T-helper 2 cell (primary cell): ENCODE measurements at regions not wholly inside any gene's neighbourhood (a gene's known extent, or its start where the extent isn't known, plus 50 kb on each side); places are given as distances from the start of the nearest gene placed in this dataset.

Source experiments
- DNase-seq, 5 experiments: peaks; one replicate each; pipeline versions ENCODE4 v3.0.0 to v3.0.0-alpha.2; 2012 to 2022

DNA sequence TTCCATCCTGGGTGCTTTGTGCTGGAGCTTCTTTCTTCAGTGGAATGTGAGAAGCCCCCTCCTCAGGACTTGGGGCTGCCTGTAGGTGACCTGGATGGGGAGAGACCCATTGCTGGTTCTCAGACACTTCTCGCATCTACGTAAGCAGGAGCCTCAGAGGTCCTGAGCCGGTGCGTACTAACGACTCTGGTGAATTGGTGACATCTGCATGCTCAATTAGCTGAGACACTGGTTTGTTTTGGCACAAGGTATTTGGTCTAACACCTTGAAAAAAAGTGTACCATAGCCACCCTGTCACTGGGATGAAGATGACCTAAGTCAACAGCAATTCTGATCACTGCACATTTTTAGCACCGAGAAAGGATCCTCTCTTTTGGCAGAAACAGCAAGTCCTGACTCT is 57.7 kb downstream of the LRRC30 start:
- no peak for DNase-seq

GRCh38 chr18:7290077-7290476 is 59.2 kb downstream of the LRRC30 start:
- DNase-seq, result no peak

GRCh38 chr18:7291046-7291445 is 60.2 kb downstream of the LRRC30 start:
- DNase-seq, result no peak

DNA sequence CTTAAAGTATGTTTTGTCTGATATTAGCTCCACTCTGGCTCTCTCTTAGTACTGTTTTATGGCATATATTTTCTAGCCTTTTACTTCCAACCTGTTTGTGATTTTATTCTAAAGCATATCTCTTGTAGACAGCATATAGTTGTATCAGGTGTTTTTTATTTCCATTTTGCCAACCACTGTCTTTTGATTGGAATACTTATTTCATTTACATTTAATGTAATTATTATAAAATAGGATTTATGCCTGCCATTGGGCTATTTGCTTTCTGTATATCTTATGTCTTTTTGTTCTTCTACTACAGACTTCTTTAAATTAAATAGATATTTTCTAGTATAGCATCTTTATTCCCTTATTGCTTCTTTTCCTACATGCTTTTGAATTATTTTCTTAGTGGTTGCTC is 67.3 kb downstream of the LRRC30 start:
- DNase-seq, result no peak

GRCh38 chr18:7301094-7301493 is 70.2 kb downstream of the LRRC30 start:
- no peak for DNase-seq

DNA sequence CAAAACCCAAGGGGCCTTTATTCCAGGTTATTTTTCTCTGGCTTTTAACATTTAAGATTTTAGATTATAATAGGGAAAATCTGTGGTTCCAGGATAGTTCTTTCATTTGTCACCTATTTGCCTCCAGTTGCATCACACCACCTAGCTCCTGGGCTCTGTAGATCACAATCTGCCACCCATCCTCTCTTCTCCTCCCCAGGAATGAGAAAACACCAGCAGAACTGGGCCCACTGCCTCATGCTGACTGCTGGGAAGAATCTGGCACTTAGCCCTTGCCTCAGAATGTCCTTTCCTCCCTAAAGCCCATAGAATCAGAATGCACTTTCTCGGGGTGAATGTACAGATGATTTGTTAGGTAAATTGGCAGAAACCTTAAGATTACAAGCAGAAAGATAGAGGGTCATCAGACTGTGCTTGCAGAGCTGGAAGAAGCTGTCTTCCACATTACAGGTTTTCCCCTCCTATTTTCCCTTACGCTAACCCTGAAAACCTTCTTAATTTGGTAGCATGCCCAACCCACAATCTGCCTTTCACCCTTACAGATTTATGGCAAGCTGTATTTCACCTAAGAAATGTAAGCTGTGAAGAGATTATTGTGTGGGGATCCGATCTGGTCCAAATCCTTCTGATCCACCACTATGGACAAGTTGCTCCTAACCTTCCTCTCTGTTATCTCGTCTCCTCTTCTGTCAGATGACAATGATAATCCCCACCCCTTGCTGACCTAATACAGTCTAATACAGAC is 72.6 kb downstream of the LRRC30 start:
- no peak for DNase-seq

DNA sequence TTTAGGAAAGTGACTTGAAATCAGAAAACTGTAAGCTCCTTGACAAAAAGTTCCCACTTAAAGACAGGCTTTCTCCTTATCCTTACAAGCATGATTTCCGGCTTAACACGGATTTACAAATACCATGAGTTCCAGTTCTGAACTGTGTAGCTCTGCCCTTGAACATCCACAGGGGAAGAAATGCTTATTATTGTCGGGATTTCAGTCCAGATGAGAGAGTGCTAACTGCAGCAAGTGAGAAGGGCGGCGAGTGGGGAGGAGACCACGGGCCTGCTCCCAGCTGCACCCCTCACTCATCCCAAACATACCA is 73.1 kb downstream of the LRRC30 start:
- no peak for DNase-seq

DNA sequence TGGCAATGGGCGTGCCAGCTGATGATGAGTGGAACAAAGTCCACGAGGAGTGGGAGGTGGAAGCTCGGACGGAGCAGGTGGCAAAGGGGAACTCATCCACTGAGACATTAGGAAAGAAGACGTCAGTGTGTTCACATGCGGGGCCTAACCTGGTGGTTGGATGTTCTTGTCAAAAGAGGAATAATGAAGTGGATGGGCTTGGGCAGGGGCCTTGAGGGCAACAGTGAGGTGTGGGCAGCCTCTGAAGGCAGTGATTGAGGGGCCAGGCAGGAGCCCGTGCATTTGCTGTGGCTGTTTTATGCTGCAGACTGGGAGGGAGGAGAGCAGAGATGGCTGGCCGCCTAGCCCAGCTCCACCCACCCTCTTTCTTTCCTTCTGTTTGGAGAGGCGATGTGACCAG is 74.5 kb downstream of the LRRC30 start:
- no peak for DNase-seq

DNA sequence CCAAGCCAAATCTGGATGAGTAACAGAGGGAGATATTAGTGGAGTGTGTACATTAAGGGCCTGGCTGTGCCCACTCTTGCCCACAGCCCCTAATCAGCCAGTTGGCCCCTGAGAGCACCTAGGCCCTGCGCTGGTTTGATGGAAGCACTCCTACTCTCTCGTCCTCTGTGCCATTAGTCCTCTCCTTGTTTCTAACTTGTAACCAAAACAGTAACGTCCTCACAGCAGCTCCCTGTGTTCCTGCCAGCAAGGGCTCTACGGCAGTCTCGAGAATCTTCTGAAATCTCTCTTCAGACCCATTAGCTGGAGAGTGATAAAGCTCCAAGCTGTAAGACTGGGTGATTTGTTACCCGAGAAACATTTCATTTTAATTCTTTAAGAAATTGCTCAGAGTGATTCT is 76.1 kb downstream of the LRRC30 start:
- no peak for DNase-seq

- no peak for DNase-seq
These were observed 76.6 kb downstream of the LRRC30 start for GRCh38 chr18:7307526-7307925.

- DNase-seq, result no peak
These were observed 86.9 kb downstream of the LRRC30 start for GRCh38 chr18:7317804-7318231.

DNA sequence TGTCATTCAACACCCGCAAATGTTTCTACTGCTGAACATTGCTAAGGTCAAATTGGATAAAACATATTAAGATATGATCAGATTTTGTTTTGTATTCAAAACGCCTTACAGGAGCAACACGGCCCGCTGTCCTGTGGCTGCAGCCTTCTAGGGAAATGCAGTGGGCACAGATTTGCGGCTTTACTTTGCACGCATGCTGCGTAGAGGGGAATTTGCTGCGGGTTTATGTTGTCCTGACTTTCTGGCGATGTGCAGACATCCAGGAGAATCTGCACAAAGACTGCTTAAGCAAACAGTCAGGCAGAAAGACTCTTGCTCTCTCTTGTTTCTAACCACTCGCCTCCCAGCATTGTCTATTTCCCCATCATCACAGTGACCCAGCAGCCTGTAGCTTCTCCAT is 88.3 kb downstream of the LRRC30 start:
- DNase-seq, result no peak

DNA sequence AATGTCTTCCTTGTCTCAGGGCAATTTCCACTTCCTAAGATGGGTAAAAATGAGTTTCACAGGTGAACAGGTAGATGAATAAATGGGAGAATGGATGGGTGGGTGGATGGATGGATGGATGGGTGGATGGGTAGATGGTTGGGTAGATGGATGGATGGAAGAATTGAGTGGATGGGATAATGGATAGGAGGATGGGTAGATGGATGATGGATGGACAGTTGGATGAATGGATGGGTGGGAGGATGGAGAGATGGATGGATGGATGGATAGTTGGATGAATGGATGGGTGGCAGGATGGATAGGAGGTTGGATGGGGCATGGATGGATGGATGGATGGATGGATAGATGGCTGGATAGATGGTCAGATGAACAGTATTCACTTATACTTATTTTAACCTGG is 90.9 kb downstream of the LRRC30 start:
- DNase-seq, result no peak

GRCh38 chr18:7322817-7323485 is 92.1 kb downstream of the LRRC30 start:
- DNase-seq, result no peak

DNA sequence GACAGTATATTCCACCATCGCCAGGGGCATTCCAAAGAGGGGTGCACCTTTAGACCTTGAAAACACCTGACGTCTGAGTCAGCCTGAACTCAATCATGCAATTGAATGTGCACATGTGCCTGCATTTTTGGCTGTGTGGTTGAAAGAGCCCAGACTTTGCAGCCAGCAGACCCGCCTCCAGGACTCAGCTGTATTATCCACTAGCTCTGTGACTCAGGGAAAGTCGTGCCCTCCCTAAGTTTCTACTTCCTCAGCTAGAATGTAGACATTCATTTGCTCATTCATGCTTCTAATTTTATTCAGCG is 94.2 kb downstream of the LRRC30 start:
- no peak for DNase-seq

- DNase-seq, result no peak
These were observed 98.1 kb downstream of the LRRC30 start for GRCh38 chr18:7329016-7329415.

- DNase-seq, result no peak
These were observed 101.6 kb downstream of the LRRC30 start for GRCh38 chr18:7332452-7332851.

- DNase-seq, result no peak
These were observed 102.2 kb downstream of the LRRC30 start for GRCh38 chr18:7333025-7333562.

- DNase-seq, result no peak
These were observed 104.2 kb downstream of the LRRC30 start for GRCh38 chr18:7334973-7335568.

GRCh38 chr18:7336623-7337022 is 105.7 kb downstream of the LRRC30 start:
- DNase-seq, result no peak

DNA sequence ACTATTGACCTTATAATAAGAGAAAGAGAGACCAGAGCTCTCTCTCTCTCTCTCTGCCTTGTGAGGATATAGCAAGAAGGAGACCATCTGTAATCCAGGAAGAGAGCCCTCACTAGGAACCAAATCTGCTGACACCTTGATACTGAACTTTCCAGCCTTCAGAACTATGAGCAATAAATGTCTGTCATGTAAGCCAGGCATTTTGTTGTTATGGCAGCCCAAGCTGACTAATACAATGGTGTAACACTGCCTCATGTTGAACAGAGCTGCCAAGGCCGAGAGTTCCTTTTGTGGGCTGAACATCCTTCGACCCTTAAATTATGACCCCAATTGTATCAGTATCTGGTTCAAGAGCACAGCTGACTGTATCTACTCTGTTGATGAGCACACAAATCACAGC is 108.0 kb downstream of the LRRC30 start:
- DNase-seq, result no peak

- DNase-seq, result no peak
These were observed 110.9 kb downstream of the LRRC30 start for GRCh38 chr18:7341581-7342337.

DNA sequence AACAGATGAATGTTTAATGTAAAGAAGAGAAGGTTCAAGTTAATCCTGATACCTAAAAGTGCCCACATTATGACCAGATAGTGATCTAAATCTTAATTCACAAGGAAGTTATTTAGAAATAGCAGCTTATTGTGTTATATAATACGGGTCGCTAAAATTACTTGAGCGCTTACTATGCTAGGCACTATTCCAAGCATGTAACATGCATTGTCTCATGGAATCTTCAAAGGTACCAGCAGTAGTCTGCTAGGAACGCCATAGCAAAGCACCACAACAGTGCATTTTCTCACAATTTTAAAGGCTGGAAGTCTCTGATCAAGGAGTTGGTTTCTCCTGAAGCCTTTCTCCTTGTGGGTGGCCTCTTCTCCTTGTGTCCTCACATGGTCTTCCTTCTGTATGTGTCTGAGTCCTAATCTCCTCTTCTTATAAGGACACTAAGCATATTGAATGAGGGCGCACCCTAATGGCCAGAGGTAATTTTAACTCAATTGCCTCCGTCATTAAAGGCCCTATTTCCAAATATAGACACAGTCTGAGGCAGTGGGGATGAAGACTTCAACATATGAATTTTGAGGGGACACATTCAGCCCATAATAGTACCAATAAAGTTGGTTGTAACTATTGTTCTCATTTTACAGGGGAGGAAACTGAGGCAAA is 118.4 kb downstream of the LRRC30 start:
- DNase-seq, result no peak
